ENCODE measurements at regions not wholly inside any gene's neighbourhood (a gene's known extent, or its start where the extent isn't known, plus 50 kb on each side); places are given as distances from the start of the nearest gene placed in this dataset.

DNA sequence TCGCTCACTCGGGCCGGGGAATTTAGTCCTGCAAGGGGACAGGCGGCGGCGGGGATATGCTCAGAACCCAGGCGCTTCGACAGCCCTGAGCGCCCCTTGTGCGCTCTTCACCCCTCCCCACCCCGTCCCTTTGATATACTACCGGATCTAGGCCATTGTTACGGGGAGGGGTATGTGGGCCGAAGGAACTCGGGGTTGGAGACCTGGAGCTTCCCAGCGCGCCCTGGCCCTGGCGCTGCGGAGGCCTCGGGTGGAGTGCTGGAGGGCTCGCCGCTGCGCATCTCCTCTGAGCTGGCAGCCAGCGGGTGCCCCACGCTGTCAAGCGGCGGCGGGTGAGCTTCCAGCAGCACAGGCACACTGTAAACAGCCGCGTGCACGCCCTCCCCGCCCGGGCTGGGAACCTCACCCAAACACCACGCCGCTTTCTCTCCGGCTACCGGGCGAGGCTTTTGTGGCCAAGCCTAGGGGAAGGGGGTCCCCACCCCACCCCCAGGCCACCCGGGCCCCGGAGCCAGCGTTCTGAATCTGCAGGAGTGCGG is 54.5 kb upstream of the BCOR start (continued):
- no peak for TF ChIP-seq TCF3 (IDR thresholded peaks at IDR 0.05; ENCODE audit: borderline replicate concordance, insufficient read depth, low read depth, low read length)

DNA sequence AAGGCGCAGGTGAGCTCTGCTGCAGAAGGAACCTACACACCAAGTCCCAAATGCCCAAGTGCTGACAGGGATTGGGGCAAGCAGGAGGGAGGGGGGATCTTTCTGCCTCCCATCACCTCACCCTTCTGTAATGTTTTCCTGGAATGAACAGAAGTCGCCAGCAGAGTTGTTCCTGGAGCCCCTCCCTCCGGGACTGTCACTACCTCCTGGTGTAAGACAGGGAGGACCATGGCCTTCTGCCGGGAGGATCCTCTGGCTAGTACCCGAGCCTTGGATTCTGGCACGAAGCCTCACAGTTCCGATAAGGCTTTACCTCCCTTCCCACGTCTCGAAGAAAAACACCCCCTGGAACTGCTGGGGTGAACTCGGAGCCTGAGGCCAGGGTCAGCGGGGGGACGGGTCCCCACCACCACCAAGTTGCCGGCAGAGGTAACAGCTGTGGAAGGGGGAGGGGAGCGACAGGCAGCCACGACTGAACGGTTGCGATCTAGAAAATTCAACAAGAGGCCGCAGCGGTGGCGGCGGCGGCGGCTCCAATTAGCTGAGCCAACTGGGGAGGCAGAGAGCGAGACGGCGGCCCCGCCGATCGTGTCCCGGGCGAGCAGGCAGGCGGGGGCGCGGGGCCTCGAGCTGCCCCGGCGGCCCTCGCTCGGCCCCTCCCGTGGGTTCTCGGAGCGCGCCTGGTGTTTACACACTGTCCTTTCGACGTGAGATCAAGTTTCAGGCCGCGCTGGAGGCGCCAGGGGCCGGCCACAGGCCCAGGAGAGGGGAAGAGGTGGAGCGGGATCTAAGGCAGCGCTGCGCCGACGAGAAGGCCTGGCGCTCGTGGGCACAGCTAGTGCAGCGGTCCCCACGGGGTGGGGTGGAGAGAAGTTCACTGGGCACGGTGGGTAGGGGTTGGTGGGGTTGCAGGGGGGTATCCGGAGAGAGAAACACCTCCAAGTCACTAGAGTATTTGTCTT is 53.7 kb upstream of the BCOR start:
- no peaks in the 10 kb centered on the region; the same call in 1 of the 2 replicates for H4K20me1 ChIP-seq (ENCODE audit: control insufficient read depth, insufficient read depth)
- ChIA-PET RAD21 (ENCODE audit: unreplicated experiment) (no interaction called here), POLR2A (no interaction called here), CTCF (no interaction called here), SMC1A (ENCODE audit: uncharacterized antibody, unreplicated experiment) (no interaction called here)
- BruUV-seq (replicated peaks): no TSS peak
- ATAC-seq (no peak), FAIRE-seq (no peak), DNase-seq (ENCODE audit: low read depth, low spot score) (no peak)
- H2AFZ ChIP-seq (ENCODE audit: control insufficient read depth, low read depth, low read length): no peak overlapping the region
- no peaks in the 10 kb centered on the region for H3K27me3 ChIP-seq (replicated peaks in 1 of 2; ENCODE audit: control insufficient read depth in 2 of 2, insufficient read depth in 2 of 2, low read length in 1 of 2)
- peaks cover 3% of the 10 kb centered on the region; the same call in 1 of the 3 replicates for H3K9me3 ChIP-seq (replicated peaks; ENCODE audit: control insufficient read depth, insufficient read depth, low read length)
- in situ Hi-C loops (cut with MboI) (no loop called here), intact Hi-C loops (cut with micrococcal nuclease; ENCODE audit: unreplicated experiment) (loop anchor here (2.0 to 5.0 kb wide), 2 partner anchors 53 to 339 kb away; no protein-coding TSS in a partner anchor)
- peaks cover 13% of the 10 kb centered on the region for H3K4me1 ChIP-seq (ENCODE audit: control insufficient read depth, insufficient read depth, low read length)
- no peak overlapping the region for H3K4me2 ChIP-seq (ENCODE audit: control insufficient read depth, insufficient read depth)
- no peak overlapping the region for H3K4me3 ChIP-seq
- 79% methylated on average over 59 of the region's 60 CpGs for WGBS (ENCODE audit: insufficient coverage, insufficient replicate concordance, low lambda C conversion rate, missing lambda C conversion rate)
- TF ChIP-seq NFIC (IDR thresholded peaks at IDR 0.05; ENCODE audit: low read depth, low read length) (no peak), SMC3 (IDR thresholded peaks at IDR 0.05; ENCODE audit: borderline replicate concordance, low read length) (no peak), IKZF1 (conservative IDR thresholded peaks at IDR 0.05) (no peak)
- TF ChIP-seq, protein P1, sequence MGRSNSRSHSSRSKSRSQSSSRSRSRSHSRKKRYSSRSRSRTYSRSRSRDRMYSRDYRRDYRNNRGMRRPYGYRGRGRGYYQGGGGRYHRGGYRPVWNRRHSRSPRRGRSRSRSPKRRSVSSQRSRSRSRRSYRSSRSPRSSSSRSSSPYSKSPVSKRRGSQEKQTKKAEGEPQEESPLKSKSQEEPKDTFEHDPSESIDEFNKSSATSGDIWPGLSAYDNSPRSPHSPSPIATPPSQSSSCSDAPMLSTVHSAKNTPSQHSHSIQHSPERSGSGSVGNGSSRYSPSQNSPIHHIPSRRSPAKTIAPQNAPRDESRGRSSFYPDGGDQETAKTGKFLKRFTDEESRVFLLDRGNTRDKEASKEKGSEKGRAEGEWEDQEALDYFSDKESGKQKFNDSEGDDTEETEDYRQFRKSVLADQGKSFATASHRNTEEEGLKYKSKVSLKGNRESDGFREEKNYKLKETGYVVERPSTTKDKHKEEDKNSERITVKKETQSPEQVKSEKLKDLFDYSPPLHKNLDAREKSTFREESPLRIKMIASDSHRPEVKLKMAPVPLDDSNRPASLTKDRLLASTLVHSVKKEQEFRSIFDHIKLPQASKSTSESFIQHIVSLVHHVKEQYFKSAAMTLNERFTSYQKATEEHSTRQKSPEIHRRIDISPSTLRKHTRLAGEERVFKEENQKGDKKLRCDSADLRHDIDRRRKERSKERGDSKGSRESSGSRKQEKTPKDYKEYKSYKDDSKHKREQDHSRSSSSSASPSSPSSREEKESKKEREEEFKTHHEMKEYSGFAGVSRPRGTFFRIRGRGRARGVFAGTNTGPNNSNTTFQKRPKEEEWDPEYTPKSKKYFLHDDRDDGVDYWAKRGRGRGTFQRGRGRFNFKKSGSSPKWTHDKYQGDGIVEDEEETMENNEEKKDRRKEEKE (IDR thresholded peaks at IDR 0.05): no peak
- no peak overlapping the region for H3K27ac ChIP-seq (ENCODE audit: control insufficient read depth, insufficient read depth)
- no peaks in the 10 kb centered on the region for H3K36me3 ChIP-seq (ENCODE audit: control insufficient read depth in 2 of 2, insufficient read depth in 2 of 2, low read length in 1 of 2)
- no peaks in the 10 kb centered on the region for H3K79me2 ChIP-seq (ENCODE audit: control insufficient read depth, insufficient read depth, low read length)
- H3K9ac ChIP-seq (ENCODE audit: control insufficient read depth, insufficient read depth, low read length): no peak overlapping the region
